ENCODE measurements at regions not wholly inside any gene's neighbourhood (a gene's known extent, or its start where the extent isn't known, plus 50 kb on each side); places are given as distances from the start of the nearest gene placed in this dataset.

GRCh38 chr9:129368444-129368978 is 190.4 kb upstream of the IER5L start:
- Histone ChIP-seq H3K9me3 (peaks cover 0 to 8% (median 3%) of the 10 kb centered on the region in 4 donors), H3K27me3 (no peaks in the 10 kb centered on the region), H3K4me3 (no peak overlapping the region), H3K27ac (no peak overlapping the region), H3K4me1 (no peaks in the 10 kb centered on the region), H3K36me3 (no peaks in the 10 kb centered on the region)
- DNase-seq (no peak), ATAC-seq (ENCODE audit: low FRiP score in 2 of 2) (no peak)
- 91 to 93% methylated on average over 5 to 6 of the region's 6 CpGs for WGBS, 2 donors
- no peak for TF ChIP-seq CTCF (IDR thresholded peaks at IDR 0.05)
- TF ChIP-seq EP300 (IDR thresholded peaks at IDR 0.05): no peak

DNA sequence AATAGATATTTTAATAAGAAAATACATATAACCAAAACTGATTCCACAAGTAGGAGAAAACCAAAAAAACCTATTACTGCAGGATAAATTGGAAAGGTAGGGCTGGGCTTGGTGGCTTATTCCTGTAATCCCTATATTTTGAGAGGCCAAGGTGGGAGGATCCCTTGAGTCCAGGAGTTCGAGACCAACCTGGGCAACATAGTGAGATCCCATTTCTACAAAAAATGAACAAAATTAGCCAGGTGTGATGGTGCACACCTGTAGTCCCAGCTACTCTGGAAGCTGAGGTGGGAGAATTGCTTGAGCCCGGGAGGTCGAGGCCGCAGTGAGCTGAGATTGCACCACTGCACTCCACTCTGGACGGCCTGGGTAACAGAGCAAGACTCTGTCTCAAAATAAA is 189.2 kb upstream of the IER5L start:
- Histone ChIP-seq H3K27ac (no peak overlapping the region), H3K4me1 (no peaks in the 10 kb centered on the region), H3K27me3 (no peaks in the 10 kb centered on the region), H3K9me3 (peaks cover 0 to 8% (median 3%) of the 10 kb centered on the region in 4 donors), H3K36me3 (no peaks in the 10 kb centered on the region), H3K4me3 (no peak overlapping the region)
- no peak for DNase-seq
- TF ChIP-seq POLR2AphosphoS5 (IDR thresholded peaks at IDR 0.05) (no peak), EP300 (IDR thresholded peaks at IDR 0.05) (no peak), POLR2A (IDR thresholded peaks at IDR 0.05) (no peak), CTCF (IDR thresholded peaks at IDR 0.05) (no peak)
- ATAC-seq (ENCODE audit: low FRiP score in 2 of 2): no peak
- 90 to 95% methylated on average over 5 of the region's 5 CpGs for WGBS, 2 donors

- H3K27me3 ChIP-seq: no peaks in the 10 kb centered on the region
- DNase-seq (no peak), ATAC-seq (ENCODE audit: low FRiP score in 2 of 2) (no peak)
- WGBS, 2 donors: 66 to 75% methylated on average over 5 of the region's 5 CpGs
- H3K36me3 ChIP-seq: no peaks in the 10 kb centered on the region
- H3K4me1 ChIP-seq: no peaks in the 10 kb centered on the region
- no peak overlapping the region for H3K4me3 ChIP-seq
- peaks cover 0 to 6% (median under 1%) of the 10 kb centered on the region in 4 donors for H3K9me3 ChIP-seq
- no peak overlapping the region for H3K27ac ChIP-seq
- TF ChIP-seq POLR2AphosphoS5 (IDR thresholded peaks at IDR 0.05) (no peak), POLR2A (IDR thresholded peaks at IDR 0.05) (no peak), EP300 (IDR thresholded peaks at IDR 0.05) (no peak), CTCF (IDR thresholded peaks at IDR 0.05) (no peak)
Measured at GRCh38 chr9:129365196-129365595, 187.1 kb upstream of the IER5L start.

DNA sequence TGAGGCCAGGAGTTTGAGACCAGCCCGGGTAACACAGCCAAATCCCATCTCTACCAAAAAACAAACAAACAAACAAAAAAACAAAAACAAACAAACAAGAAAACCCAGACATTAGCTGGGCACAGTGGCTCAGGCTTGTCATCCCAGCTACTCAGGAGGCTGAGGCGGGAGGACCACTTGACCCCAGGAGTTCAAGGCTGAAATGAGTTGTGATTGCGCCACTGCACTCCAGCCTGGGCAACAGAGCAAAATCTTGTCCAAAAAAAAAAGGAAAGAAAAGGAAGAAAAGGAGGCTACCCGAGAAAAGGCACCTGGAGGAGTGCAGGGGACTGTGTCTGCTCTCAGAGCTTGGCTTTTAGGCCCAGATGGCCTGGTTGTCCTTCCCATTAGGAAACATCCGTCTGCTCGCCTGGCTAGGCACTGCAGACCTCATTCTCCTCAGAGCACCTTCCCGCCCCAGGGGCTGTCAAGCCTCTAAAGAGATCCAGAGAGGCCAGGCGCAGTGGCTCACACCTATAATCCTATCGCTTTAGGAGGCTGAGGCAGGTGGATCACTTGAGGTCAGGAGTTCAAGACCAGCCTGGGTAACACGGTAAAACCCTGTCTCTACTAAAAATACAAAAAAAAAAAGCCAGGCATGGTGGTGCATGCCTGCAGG is 185.3 kb upstream of the IER5L start:
- Histone ChIP-seq H3K4me1 (no peaks in the 10 kb centered on the region), H3K9me3 (no peaks in the 10 kb centered on the region), H3K4me3 (no peak overlapping the region), H3K36me3 (no peaks in the 10 kb centered on the region), H3K27me3 (no peaks in the 10 kb centered on the region), H3K27ac (no peak overlapping the region)
- 80 to 81% methylated on average over 10 of the region's 10 CpGs for WGBS, 2 donors
- no peak for DNase-seq
- no peak for TF ChIP-seq POLR2A (IDR thresholded peaks at IDR 0.05)
- no peak for TF ChIP-seq CTCF (IDR thresholded peaks at IDR 0.05)
- TF ChIP-seq POLR2AphosphoS5 (IDR thresholded peaks at IDR 0.05): no peak
- no peak for ATAC-seq (ENCODE audit: low FRiP score in 2 of 2)
